ENCODE measurements at regions not wholly inside any gene's neighbourhood (a gene's known extent, or its start where the extent isn't known, plus 50 kb on each side); places are given as distances from the start of the nearest gene placed in this dataset.
"Not testable (repeated sequence)": the region's sequence is repeated elsewhere in the genome, so short reads cannot be mapped to it uniquely, and the experiment has no call there.

DNA sequence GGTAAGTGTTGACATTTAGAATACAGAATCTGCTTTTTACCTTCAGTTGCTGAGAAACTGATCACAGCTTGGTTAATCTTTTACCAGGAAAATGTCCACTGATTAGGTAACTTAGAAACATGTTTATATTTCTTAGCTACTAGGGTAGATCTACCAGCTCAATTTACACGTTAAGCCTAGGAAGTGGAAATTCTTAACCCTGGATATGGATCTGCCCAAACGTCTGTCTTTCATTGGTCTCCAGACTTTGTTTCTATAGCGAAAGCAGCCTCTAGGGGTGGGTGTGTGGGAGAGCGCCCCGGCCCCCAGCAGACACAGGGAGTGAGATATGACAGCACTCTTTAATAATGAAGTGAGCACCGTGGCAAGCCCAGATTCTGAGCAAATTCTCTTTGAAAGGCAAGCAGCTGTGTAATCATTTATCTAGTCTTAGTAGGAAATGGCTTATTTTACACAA is 141.6 kb upstream of the ZNF608 start:
- H3K4me3 Mint-ChIP-seq (ENCODE audit: unreplicated experiment): peak overlapping the region; percentile 49
- H3K27me3 Mint-ChIP-seq (ENCODE audit: unreplicated experiment): no peaks in the 10 kb centered on the region
- peaks cover 26% of the 10 kb centered on the region for H3K4me1 Mint-ChIP-seq (ENCODE audit: low read depth, unreplicated experiment)
- H3K9me3 Mint-ChIP-seq (ENCODE audit: unreplicated experiment): peaks cover 2% of the 10 kb centered on the region
- peak overlapping the region; percentile 36 for H3K27ac Mint-ChIP-seq (ENCODE audit: unreplicated experiment)
- H3K36me3 Mint-ChIP-seq (ENCODE audit: unreplicated experiment): no peaks in the 10 kb centered on the region
- DNase-seq: peak; percentile 41
- TF ChIP-seq, protein P1, sequence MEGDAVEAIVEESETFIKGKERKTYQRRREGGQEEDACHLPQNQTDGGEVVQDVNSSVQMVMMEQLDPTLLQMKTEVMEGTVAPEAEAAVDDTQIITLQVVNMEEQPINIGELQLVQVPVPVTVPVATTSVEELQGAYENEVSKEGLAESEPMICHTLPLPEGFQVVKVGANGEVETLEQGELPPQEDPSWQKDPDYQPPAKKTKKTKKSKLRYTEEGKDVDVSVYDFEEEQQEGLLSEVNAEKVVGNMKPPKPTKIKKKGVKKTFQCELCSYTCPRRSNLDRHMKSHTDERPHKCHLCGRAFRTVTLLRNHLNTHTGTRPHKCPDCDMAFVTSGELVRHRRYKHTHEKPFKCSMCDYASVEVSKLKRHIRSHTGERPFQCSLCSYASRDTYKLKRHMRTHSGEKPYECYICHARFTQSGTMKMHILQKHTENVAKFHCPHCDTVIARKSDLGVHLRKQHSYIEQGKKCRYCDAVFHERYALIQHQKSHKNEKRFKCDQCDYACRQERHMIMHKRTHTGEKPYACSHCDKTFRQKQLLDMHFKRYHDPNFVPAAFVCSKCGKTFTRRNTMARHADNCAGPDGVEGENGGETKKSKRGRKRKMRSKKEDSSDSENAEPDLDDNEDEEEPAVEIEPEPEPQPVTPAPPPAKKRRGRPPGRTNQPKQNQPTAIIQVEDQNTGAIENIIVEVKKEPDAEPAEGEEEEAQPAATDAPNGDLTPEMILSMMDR (IDR thresholded peaks at IDR 0.05; ENCODE audit: partially characterized antibody, unreplicated experiment): peak; percentile 23

DNA sequence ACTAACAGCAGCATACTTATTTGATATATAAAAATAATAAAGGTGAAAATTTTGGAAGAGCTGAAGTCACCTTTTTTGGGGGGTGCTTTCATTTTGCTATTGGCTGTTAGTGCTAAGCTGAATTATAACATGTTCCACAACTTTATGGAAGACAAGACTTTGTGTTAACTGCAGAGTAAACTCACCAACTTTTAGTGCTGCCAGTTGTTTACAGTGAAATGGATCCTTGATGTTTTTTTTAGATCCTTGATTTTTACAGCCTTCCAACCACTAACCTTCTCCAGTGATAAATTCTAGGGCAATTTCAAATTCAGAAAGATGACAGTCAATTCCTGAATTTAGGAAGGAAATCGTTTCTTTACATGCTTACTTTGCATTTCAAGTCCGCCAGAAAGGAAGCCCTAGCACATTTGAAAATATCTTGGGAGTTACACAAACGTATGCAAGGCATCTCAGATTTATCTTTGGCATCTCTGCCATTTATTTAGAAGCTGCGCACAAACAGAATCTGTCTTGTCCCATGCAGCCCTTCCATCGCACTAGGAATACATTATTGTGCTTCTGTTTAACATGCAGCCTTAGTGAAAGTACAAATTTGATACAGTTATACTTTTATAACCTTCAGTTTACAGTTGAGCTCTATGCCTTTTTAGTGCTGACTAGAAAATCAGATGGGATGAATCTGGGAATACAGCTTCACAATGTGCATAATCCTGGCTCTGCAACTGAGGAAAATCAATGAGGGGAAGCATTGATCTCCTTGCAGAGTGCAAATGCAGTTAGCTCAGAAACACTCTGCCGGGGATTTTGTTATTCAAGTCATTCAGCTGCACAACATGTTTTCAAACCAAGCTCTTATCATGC is 142.4 kb upstream of the ZNF608 start:
- Mint-ChIP-seq H3K27me3 (ENCODE audit: unreplicated experiment) (no peaks in the 10 kb centered on the region), H3K4me3 (ENCODE audit: unreplicated experiment) (peak overlapping the region; percentile 81), H3K9me3 (ENCODE audit: unreplicated experiment) (peaks cover 2% of the 10 kb centered on the region), H3K27ac (ENCODE audit: unreplicated experiment) (peak overlapping the region; percentile 90), H3K36me3 (ENCODE audit: unreplicated experiment) (no peaks in the 10 kb centered on the region), H3K4me1 (ENCODE audit: low read depth, unreplicated experiment) (peaks cover 26% of the 10 kb centered on the region)
- TF ChIP-seq, protein P1 (IDR thresholded peaks at IDR 0.05; ENCODE audit: partially characterized antibody, unreplicated experiment): no peak
- no peak for DNase-seq

DNA sequence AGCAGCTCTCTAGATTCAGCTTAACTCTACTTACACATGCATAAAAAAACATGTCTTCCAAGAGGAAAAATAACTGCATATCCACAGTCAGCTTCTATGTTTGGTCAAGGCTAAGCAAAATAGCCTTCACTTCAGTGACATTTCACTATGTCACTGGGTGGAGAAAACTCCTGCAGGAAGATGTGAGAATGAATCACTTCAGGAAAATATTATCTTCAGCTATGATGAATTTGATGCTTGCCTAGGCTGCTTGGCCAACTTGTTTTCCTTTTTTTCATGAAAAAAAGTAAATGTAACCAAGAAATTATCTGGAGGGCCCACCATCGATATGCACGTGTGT is 143.0 kb upstream of the ZNF608 start:
- Mint-ChIP-seq H3K36me3 (ENCODE audit: unreplicated experiment) (no peaks in the 10 kb centered on the region), H3K4me1 (ENCODE audit: low read depth, unreplicated experiment) (peaks cover 26% of the 10 kb centered on the region), H3K27me3 (ENCODE audit: unreplicated experiment) (no peaks in the 10 kb centered on the region), H3K27ac (ENCODE audit: unreplicated experiment) (peak overlapping the region; percentile 90), H3K4me3 (ENCODE audit: unreplicated experiment) (peak overlapping the region; percentile 81), H3K9me3 (ENCODE audit: unreplicated experiment) (peaks cover 2% of the 10 kb centered on the region)
- no peak for DNase-seq
- TF ChIP-seq, protein P1 (IDR thresholded peaks at IDR 0.05; ENCODE audit: partially characterized antibody, unreplicated experiment): no peak

DNA sequence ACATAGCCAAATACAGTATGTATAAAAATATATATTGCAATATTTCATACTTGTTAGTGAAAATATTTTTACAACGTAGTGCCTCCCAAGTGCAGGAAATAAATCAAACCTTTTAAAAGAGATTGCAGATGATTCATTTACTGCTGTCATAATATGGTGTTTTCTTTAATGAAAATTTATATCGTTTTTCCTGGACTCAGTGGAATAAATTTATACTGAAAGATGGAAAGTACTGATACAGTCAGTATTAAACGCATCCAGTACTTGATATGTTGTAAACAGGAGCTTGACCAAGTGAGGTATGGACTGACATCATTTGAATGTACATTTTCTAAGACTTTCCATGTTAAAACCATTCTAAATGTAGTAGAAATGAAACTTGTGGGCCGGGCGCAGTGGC is 143.4 kb upstream of the ZNF608 start:
- H3K4me3 Mint-ChIP-seq (ENCODE audit: unreplicated experiment): no peak overlapping the region
- TF ChIP-seq, protein P1 (IDR thresholded peaks at IDR 0.05; ENCODE audit: partially characterized antibody, unreplicated experiment): no peak
- no peaks in the 10 kb centered on the region for H3K36me3 Mint-ChIP-seq (ENCODE audit: unreplicated experiment)
- no peaks in the 10 kb centered on the region for H3K27me3 Mint-ChIP-seq (ENCODE audit: unreplicated experiment)
- H3K27ac Mint-ChIP-seq (ENCODE audit: unreplicated experiment): peak overlapping the region; percentile 90
- no peak for DNase-seq
- peaks cover 2% of the 10 kb centered on the region for H3K9me3 Mint-ChIP-seq (ENCODE audit: unreplicated experiment)
- peaks cover 26% of the 10 kb centered on the region for H3K4me1 Mint-ChIP-seq (ENCODE audit: low read depth, unreplicated experiment)

DNA sequence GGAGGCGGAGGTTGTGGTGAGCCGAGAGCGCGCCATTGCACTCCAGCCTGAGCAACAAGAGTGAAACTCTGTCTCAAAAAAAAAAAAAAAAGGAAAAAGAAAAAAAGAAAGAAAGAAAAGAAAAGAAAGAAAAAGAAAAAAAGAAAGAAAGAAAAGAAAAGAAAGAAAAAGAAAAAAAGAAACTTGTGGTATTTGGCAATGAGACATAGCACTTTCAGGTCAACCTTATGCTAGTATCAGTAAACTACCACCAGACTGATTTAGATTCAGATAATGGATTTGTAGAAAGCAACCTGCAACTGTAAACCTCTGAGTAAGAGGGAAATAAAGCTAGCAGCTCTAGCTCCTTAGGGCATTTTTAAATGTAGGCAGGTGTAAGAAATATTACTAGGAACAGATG is 144.0 kb upstream of the ZNF608 start:
- H3K27me3 Mint-ChIP-seq (ENCODE audit: unreplicated experiment); H3K9me3 Mint-ChIP-seq (ENCODE audit: unreplicated experiment); H3K36me3 Mint-ChIP-seq (ENCODE audit: unreplicated experiment); H3K4me3 Mint-ChIP-seq (ENCODE audit: unreplicated experiment); H3K27ac Mint-ChIP-seq (ENCODE audit: unreplicated experiment); DNase-seq: not testable (repeated sequence)
- H3K4me1 Mint-ChIP-seq (ENCODE audit: low read depth, unreplicated experiment): peaks cover 26% of the 10 kb centered on the region

All from glutamatergic neuron (in vitro differentiated cells).